Endothelial cell of umbilical vein (primary cell): ENCODE measurements at regions not wholly inside any gene's neighbourhood (a gene's known extent, or its start where the extent isn't known, plus 50 kb on each side); places are given as distances from the start of the nearest gene placed in this dataset.

ENCODE experiments used
- BruUV-seq: library from RNA; stranded (reverse); fragments of 400-500 nt; replicated peaks from 2 replicates; lab custom pipeline; 2021; lab: Mats Ljungman, UMichigan
- CTCF ChIA-PET: fragments of 300-600, 350-600 bp; sonication (Branson Sonifier 250); formaldehyde crosslinking; loops from one replicate; lab custom pipeline; 2021; ENCODE audit warnings: antibody characterized with exemption, inconsistent platforms; lab: Charles Lee
- POLR2A ChIA-PET: fragments of 300-600, 350-600 bp; sonication (Branson Sonifier 250); formaldehyde crosslinking; loops from one replicate; lab custom pipeline; 2021; ENCODE audit warnings: antibody characterized with exemption, inconsistent platforms; lab: Charles Lee
- DNase-seq: peaks from one replicate; pipeline ENCODE4 v3.0.0-alpha.2; 2011; ENCODE audit warnings: low read depth, low spot score
- FAIRE-seq: peaks from 2 replicates; lab custom pipeline; 2011; peaks lifted over from hg19 to GRCh38; lab: Jason Lieb, UNC
- H2AFZ ChIP-seq: 2 replicates; pipeline ENCODE4 v1.6.0; 2012; ENCODE audit warnings: low read depth, low read length, control low read depth, inconsistent platforms
- H3K27ac ChIP-seq: 2 replicates; pipeline ENCODE4 v1.5.1; 2011; ENCODE audit warnings: low read depth, mild to moderate bottlenecking, control low read depth, low read length, moderate library complexity; ENCODE audit not compliant: insufficient read depth
- H3K27me3 ChIP-seq, 2 experiments: 2 replicates each; pipeline versions ENCODE4 v1.6.0 to v1.6.1; 2011; ENCODE audit warnings: low read length in 2 of 2, mixed read lengths in 1 of 2; ENCODE audit not compliant: control insufficient read depth in 2 of 2, insufficient read depth in 2 of 2
- H3K36me3 ChIP-seq, 2 experiments: 2 replicates in 1 of 2; 3 replicates in 1 of 2; pipeline ENCODE4 v1.5.1; 2011; ENCODE audit warnings: low read length in 2 of 2, mild to moderate bottlenecking in 1 of 2, moderate library complexity in 1 of 2; ENCODE audit not compliant: control insufficient read depth in 2 of 2, insufficient read depth in 2 of 2; ENCODE audit errors: extremely low read depth in 1 of 2
- H3K4me1 ChIP-seq: 3 replicates; pipeline ENCODE4 v1.5.1; 2011; ENCODE audit warnings: mild to moderate bottlenecking, low read length; ENCODE audit not compliant: control insufficient read depth, insufficient read depth; ENCODE audit errors: extremely low read depth
- H3K4me2 ChIP-seq: 2 replicates; pipeline ENCODE4 v1.6.1; 2011; ENCODE audit warnings: low read length, control low read depth, mixed read lengths; ENCODE audit not compliant: insufficient read depth
- H3K4me3 ChIP-seq, 3 experiments: fragments of 200-600 bp in 1 of 3; sonication (generic), shearing (Covaris generic) in 1 of 3; replicated peaks in 1 of 3; 2 replicates each; pipeline ENCODE4 v1.5.1; 2011 to 2016; ENCODE audit warnings: control low read depth in 3 of 3, low read length in 3 of 3, mild to moderate bottlenecking in 2 of 3, inconsistent platforms in 1 of 3, low read depth in 1 of 3, moderate library complexity in 1 of 3; ENCODE audit not compliant: insufficient read depth in 1 of 3
- H3K79me2 ChIP-seq: 2 replicates; pipeline ENCODE4 v1.6.0; 2012; ENCODE audit warnings: low read length, inconsistent platforms; ENCODE audit not compliant: control insufficient read depth, insufficient read depth
- H3K9ac ChIP-seq: replicated peaks from 2 replicates; pipeline ENCODE3; 2011; ENCODE audit warnings: low read length, control low read depth; ENCODE audit not compliant: insufficient read depth; ENCODE audit errors: extremely low read depth
- H3K9me1 ChIP-seq: replicated peaks from 3 replicates; pipeline ENCODE4 v1.6.0; 2011; ENCODE audit warnings: mild to moderate bottlenecking, low read length; ENCODE audit not compliant: control insufficient read depth, insufficient read depth; ENCODE audit errors: extremely low read depth
- H3K9me3 ChIP-seq: replicated peaks from 2 replicates; pipeline ENCODE4 v1.5.1; 2012; ENCODE audit warnings: low read length, inconsistent platforms; ENCODE audit not compliant: control insufficient read depth, insufficient read depth
- H4K20me1 ChIP-seq: replicated peaks from 2 replicates; pipeline ENCODE3; 2011; ENCODE audit warnings: mild to moderate bottlenecking, low read length; ENCODE audit not compliant: control insufficient read depth, insufficient read depth; ENCODE audit errors: extremely low read depth
- EZH2 ChIP-seq: IDR thresholded peaks from 2 replicates; pipeline ENCODE4 v1.6.1; 2012; ENCODE audit warnings: borderline replicate concordance, low read depth, mild to moderate bottlenecking, moderate library complexity, low read length, inconsistent platforms; ENCODE audit not compliant: severe bottlenecking
- FOS ChIP-seq: IDR thresholded peaks from 2 replicates; pipeline ENCODE4 v1.6.1; 2011; ENCODE audit warnings: mild to moderate bottlenecking, low read length, moderate library complexity, borderline replicate concordance; ENCODE audit not compliant: insufficient read depth
- GATA2 ChIP-seq: IDR thresholded peaks from 2 replicates; pipeline ENCODE4 v1.7.0; 2011; ENCODE audit warnings: low read depth, mild to moderate bottlenecking, moderate library complexity, mixed read lengths, low read length; ENCODE audit not compliant: insufficient read length, insufficient read depth
- JUN ChIP-seq: IDR thresholded peaks from 2 replicates; pipeline ENCODE4 v1.6.1; 2011; ENCODE audit warnings: borderline replicate concordance, low read depth; ENCODE audit not compliant: insufficient read length, insufficient read depth
- MYC ChIP-seq: IDR thresholded peaks from one replicate; pipeline ENCODE4 v1.6.1; 2011; ENCODE audit warnings: mild to moderate bottlenecking, low read depth, low read length
- POLR2A ChIP-seq: IDR thresholded peaks from 2 replicates; pipeline ENCODE4 v1.6.1; 2012; ENCODE audit warnings: low read depth, mild to moderate bottlenecking, control low read depth, low read length
- POLR2AphosphoS5 ChIP-seq: IDR thresholded peaks from 2 replicates; pipeline ENCODE4 v1.6.1; 2012; ENCODE audit warnings: low read depth, mild to moderate bottlenecking, control low read depth, low read length, moderate library complexity; ENCODE audit not compliant: insufficient read depth
- dilution Hi-C: fragments of 300-500 bp; cut with MboI; formaldehyde crosslinking; loops from one replicate; pipeline ENCODE4 v1.15.0; 2019; ENCODE audit warnings: low sequenced_read_pairs; ENCODE audit not compliant: extremely low pct_ligation_motif_present
- intact Hi-C: fragments of 100-400 bp; cut with micrococcal nuclease; formaldehyde crosslinking; loops from one replicate; pipeline ENCODE4 v1.10.0; 2022
- TF ChIP-seq, protein P1 (sequence below), 2 donors: IDR thresholded peaks; 1 replicate in 1 of 2; 2 replicates in 1 of 2; pipeline ENCODE4 v1.5.1; 2011; ENCODE audit warnings: low read length in 2 of 2, mild to moderate bottlenecking in 2 of 2, moderate library complexity in 2 of 2, control low read depth in 1 of 2, inconsistent platforms in 1 of 2, low read depth in 1 of 2; ENCODE audit not compliant: insufficient read depth in 1 of 2; ENCODE audit errors: extremely low read depth in 1 of 2
- TF ChIP-seq, protein P2 (sequence below): IDR thresholded peaks from 2 replicates; pipeline ENCODE4 v1.6.1; 2011; ENCODE audit not compliant: insufficient read depth, insufficient read length

GRCh38 chr7:19213746-19214145 lies 68.5 kb upstream of the FERD3L start:
- BruUV-seq: no TSS peak
- DNase-seq (no peak), FAIRE-seq (no peak)
- Histone ChIP-seq H3K79me2 (no peaks in the 10 kb centered on the region), H2AFZ (no peak overlapping the region), H3K4me2 (no peak overlapping the region), H3K9me3 (no peaks in the 10 kb centered on the region), H3K27me3 (no peaks in the 10 kb centered on the region), H3K4me1 (no peaks in the 10 kb centered on the region), H3K4me3 (no peak overlapping the region), H3K9ac (no peak overlapping the region), H3K9me1 (no peaks in the 10 kb centered on the region), H3K36me3 (no peaks in the 10 kb centered on the region), H3K27ac (no peak overlapping the region), H4K20me1 (no peaks in the 10 kb centered on the region)
- POLR2A ChIA-PET: no interaction called here
- dilution Hi-C loops: no loop called here
- intact Hi-C loops: no loop called here
- CTCF ChIA-PET: no interaction called here
- no peak for TF ChIP-seq EZH2
- no peak for TF ChIP-seq FOS
- TF ChIP-seq GATA2: no peak
- TF ChIP-seq MYC: no peak
- TF ChIP-seq JUN: no peak
- TF ChIP-seq, protein P1, sequence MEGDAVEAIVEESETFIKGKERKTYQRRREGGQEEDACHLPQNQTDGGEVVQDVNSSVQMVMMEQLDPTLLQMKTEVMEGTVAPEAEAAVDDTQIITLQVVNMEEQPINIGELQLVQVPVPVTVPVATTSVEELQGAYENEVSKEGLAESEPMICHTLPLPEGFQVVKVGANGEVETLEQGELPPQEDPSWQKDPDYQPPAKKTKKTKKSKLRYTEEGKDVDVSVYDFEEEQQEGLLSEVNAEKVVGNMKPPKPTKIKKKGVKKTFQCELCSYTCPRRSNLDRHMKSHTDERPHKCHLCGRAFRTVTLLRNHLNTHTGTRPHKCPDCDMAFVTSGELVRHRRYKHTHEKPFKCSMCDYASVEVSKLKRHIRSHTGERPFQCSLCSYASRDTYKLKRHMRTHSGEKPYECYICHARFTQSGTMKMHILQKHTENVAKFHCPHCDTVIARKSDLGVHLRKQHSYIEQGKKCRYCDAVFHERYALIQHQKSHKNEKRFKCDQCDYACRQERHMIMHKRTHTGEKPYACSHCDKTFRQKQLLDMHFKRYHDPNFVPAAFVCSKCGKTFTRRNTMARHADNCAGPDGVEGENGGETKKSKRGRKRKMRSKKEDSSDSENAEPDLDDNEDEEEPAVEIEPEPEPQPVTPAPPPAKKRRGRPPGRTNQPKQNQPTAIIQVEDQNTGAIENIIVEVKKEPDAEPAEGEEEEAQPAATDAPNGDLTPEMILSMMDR (IDR thresholded peaks at IDR 0.05; ENCODE audit: extremely low read depth in 1 of 2, insufficient read depth in 1 of 2, low read depth in 1 of 2, low read length in 2 of 2): no peak
- no peak for TF ChIP-seq POLR2AphosphoS5
- TF ChIP-seq, protein P2, sequence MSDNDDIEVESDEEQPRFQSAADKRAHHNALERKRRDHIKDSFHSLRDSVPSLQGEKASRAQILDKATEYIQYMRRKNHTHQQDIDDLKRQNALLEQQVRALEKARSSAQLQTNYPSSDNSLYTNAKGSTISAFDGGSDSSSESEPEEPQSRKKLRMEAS: no peak
- TF ChIP-seq POLR2A: no peak
